ENCODE measurements at regions not wholly inside any gene's neighbourhood (a gene's known extent, or its start where the extent isn't known, plus 50 kb on each side); places are given as distances from the start of the nearest gene placed in this dataset.

GRCh38 chr13:106381091-106381490, 154.4 kb downstream of the EFNB2 start:
- DNase-seq, result no peak

GRCh38 chr13:106377931-106378662, 157.4 kb downstream of the EFNB2 start:
- no peak for DNase-seq

- no peak for DNase-seq
Observed at GRCh38 chr13:106377341-106377740, 158.1 kb downstream of the EFNB2 start.

GRCh38 chr13:106376401-106377112, 158.9 kb downstream of the EFNB2 start:
- no peak for DNase-seq

GRCh38 chr13:106375085-106375484, 160.4 kb downstream of the EFNB2 start:
- no peak for DNase-seq

GRCh38 chr13:106374631-106375030, 160.8 kb downstream of the EFNB2 start:
- no peak for DNase-seq

GRCh38 chr13:106373989-106374572, 161.4 kb downstream of the EFNB2 start:
- DNase-seq, result no peak

- DNase-seq, result peak in 1 of 2 donors; percentile 4
Observed at GRCh38 chr13:106373304-106373988, 162.0 kb downstream of the EFNB2 start.

- no peak for DNase-seq
Observed at GRCh38 chr13:106372199-106373155, 163.0 kb downstream of the EFNB2 start.

- no peak for DNase-seq
Observed at GRCh38 chr13:106371024-106371423, 164.4 kb downstream of the EFNB2 start.

GRCh38 chr13:106369858-106370257, 165.6 kb downstream of the EFNB2 start:
- DNase-seq, result no peak

- DNase-seq, result no peak
Observed at GRCh38 chr13:106369091-106369490, 166.4 kb downstream of the EFNB2 start.

- no peak for DNase-seq
Observed at GRCh38 chr13:106367361-106367971, 168.0 kb downstream of the EFNB2 start.

- DNase-seq, result no peak
Observed at GRCh38 chr13:106362707-106363106, 172.8 kb downstream of the EFNB2 start.

- no peak for DNase-seq
Observed at GRCh38 chr13:106361621-106362020, 173.8 kb downstream of the EFNB2 start.

- no peak for DNase-seq
Observed at GRCh38 chr13:106357198-106357597, 178.3 kb downstream of the EFNB2 start.

GRCh38 chr13:106355866-106356265, 179.6 kb downstream of the EFNB2 start:
- no peak for DNase-seq

- no peak for DNase-seq
Observed at GRCh38 chr13:106354961-106355360, 180.5 kb downstream of the EFNB2 start.

- no peak for DNase-seq
Observed at GRCh38 chr13:106352850-106353249, 182.6 kb downstream of the EFNB2 start.

- no peak for DNase-seq
Observed at GRCh38 chr13:106351251-106351650, 184.2 kb downstream of the EFNB2 start.

GRCh38 chr13:106350208-106350607, 185.3 kb downstream of the EFNB2 start:
- no peak for DNase-seq

Measured in CD4-positive, alpha-beta T cell treated with Interleukin-1 beta for 1 hour (primary cell).